ENCODE measurements at regions not wholly inside any gene's neighbourhood (a gene's known extent, or its start where the extent isn't known, plus 50 kb on each side); places are given as distances from the start of the nearest gene placed in this dataset.

GRCh38 chr7:68619526-68619925, 978.7 kb upstream of the AUTS2 start:
- TF ChIP-seq CTCF (IDR thresholded peaks at IDR 0.05) = no peak
- no peak for TF ChIP-seq EP300 (IDR thresholded peaks at IDR 0.05)

Data from ovary (tissue), 3 donors.